NCI-H345 treated with DMSO at 0.1 percent for 48 hours (cell line): ENCODE measurements at regions not wholly inside any gene's neighbourhood (a gene's known extent, or its start where the extent isn't known, plus 50 kb on each side); places are given as distances from the start of the nearest gene placed in this dataset.
A peak's percentile ranks its signal among the peaks of the same experiment; 100 is the strongest.
"Not testable (repeated sequence)": the region's sequence is repeated elsewhere in the genome, so short reads cannot be mapped to it uniquely, and the experiment has no call there.

ENCODE experiments used
- DNase-seq: peaks from one replicate; lab custom pipeline; 2025; ENCODE audit not compliant: unreplicated experiment; lab: John Stamatoyannopoulos, UW

- DNase-seq: no peak
Measured at GRCh38 chr5:91830361-91830953, 447.3 kb upstream of the ARRDC3 start.

GRCh38 chr5:91825618-91826017, 442.5 kb upstream of the ARRDC3 start:
- DNase-seq: no peak

GRCh38 chr5:91824406-91824805, 441.3 kb upstream of the ARRDC3 start:
- no peak for DNase-seq

GRCh38 chr5:91820874-91821273, 437.8 kb upstream of the ARRDC3 start:
- no peak for DNase-seq

- no peak for DNase-seq
Measured at GRCh38 chr5:91816681-91817080, 433.6 kb upstream of the ARRDC3 start.

- no peak for DNase-seq
Measured at GRCh38 chr5:91797576-91797975, 414.5 kb upstream of the ARRDC3 start.

- no peak for DNase-seq
Measured at GRCh38 chr5:91794856-91795548, 411.9 kb upstream of the ARRDC3 start.

GRCh38 chr5:91794455-91794854, 411.3 kb upstream of the ARRDC3 start:
- no peak for DNase-seq

GRCh38 chr5:91787718-91788117, 404.6 kb upstream of the ARRDC3 start:
- DNase-seq: no peak

GRCh38 chr5:91777671-91778070, 394.6 kb upstream of the ARRDC3 start:
- DNase-seq: no peak

GRCh38 chr5:91776249-91776648, 393.1 kb upstream of the ARRDC3 start:
- DNase-seq: no peak

GRCh38 chr5:91770400-91770799, 387.3 kb upstream of the ARRDC3 start:
- DNase-seq: no peak

GRCh38 chr5:91757383-91757782, 374.3 kb upstream of the ARRDC3 start:
- DNase-seq: not testable (repeated sequence)

GRCh38 chr5:91754990-91755389, 371.9 kb upstream of the ARRDC3 start:
- no peak for DNase-seq

GRCh38 chr5:91744470-91744869, 361.4 kb upstream of the ARRDC3 start:
- DNase-seq: not testable (repeated sequence)

- DNase-seq: peak; percentile 18
Measured at GRCh38 chr5:91742550-91742949, 359.4 kb upstream of the ARRDC3 start.

GRCh38 chr5:91741764-91742505, 358.8 kb upstream of the ARRDC3 start:
- DNase-seq: no peak

GRCh38 chr5:91730026-91730425, 346.9 kb upstream of the ARRDC3 start:
- no peak for DNase-seq

GRCh38 chr5:91727463-91727862, 344.3 kb upstream of the ARRDC3 start:
- DNase-seq: no peak

GRCh38 chr5:91722736-91723467, 339.8 kb upstream of the ARRDC3 start:
- no peak for DNase-seq

GRCh38 chr5:91712718-91713117, 329.6 kb upstream of the ARRDC3 start:
- DNase-seq: no peak

- no peak for DNase-seq
Measured at GRCh38 chr5:91707521-91707841, 324.4 kb upstream of the ARRDC3 start.
